HPDE6-E6E7 (cell line): ENCODE measurements at regions not wholly inside any gene's neighbourhood (a gene's known extent, or its start where the extent isn't known, plus 50 kb on each side); places are given as distances from the start of the nearest gene placed in this dataset.
"Not testable (repeated sequence)": the region's sequence is repeated elsewhere in the genome, so short reads cannot be mapped to it uniquely, and the experiment has no call there.

ENCODE experiments used
- DNase-seq: peaks from one replicate; pipeline ENCODE4 v3.0.0; 2011; ENCODE audit warnings: missing footprints; ENCODE audit errors: extremely low spot score

- no peak for DNase-seq
Measured at GRCh38 chrX:150052226-150052625, 113.9 kb upstream of the EOLA2 start.

- DNase-seq: no peak
Measured at GRCh38 chrX:150058728-150059127, 120.4 kb upstream of the EOLA2 start.

- no peak for DNase-seq
Measured at GRCh38 chrX:150060406-150060805, 122.1 kb upstream of the EOLA2 start.

GRCh38 chrX:150062292-150063137 is 124.2 kb upstream of the EOLA2 start:
- no peak for DNase-seq

GRCh38 chrX:150063138-150063518 is 124.8 kb upstream of the EOLA2 start:
- DNase-seq: no peak

GRCh38 chrX:150063674-150064073 is 125.4 kb upstream of the EOLA2 start:
- no peak for DNase-seq

GRCh38 chrX:150074175-150074574 is 135.9 kb upstream of the EOLA2 start:
- no peak for DNase-seq

- no peak for DNase-seq
Measured at GRCh38 chrX:150080497-150080896, 142.2 kb upstream of the EOLA2 start.

- DNase-seq: no peak
Measured at GRCh38 chrX:150081076-150081475, 142.8 kb upstream of the EOLA2 start.

- no peak for DNase-seq
Measured at GRCh38 chrX:150084496-150085229, 146.4 kb upstream of the EOLA2 start.

- no peak for DNase-seq
Measured at GRCh38 chrX:150085881-150086280, 147.6 kb upstream of the EOLA2 start.

- no peak for DNase-seq
Measured at GRCh38 chrX:150086371-150086770, 148.1 kb upstream of the EOLA2 start.

GRCh38 chrX:150087612-150088011 is 149.3 kb upstream of the EOLA2 start:
- DNase-seq: no peak

- no peak for DNase-seq
Measured at GRCh38 chrX:150088042-150088441, 149.8 kb upstream of the EOLA2 start.

- DNase-seq: no peak
Measured at GRCh38 chrX:150088766-150089518, 150.7 kb upstream of the EOLA2 start.

- DNase-seq: not testable (repeated sequence)
Measured at GRCh38 chrX:150091300-150091699, 153.0 kb upstream of the EOLA2 start.

- DNase-seq: no peak
Measured at GRCh38 chrX:150092549-150092948, 154.3 kb upstream of the EOLA2 start.

GRCh38 chrX:150094375-150094774 is 156.1 kb upstream of the EOLA2 start:
- DNase-seq: no peak

GRCh38 chrX:150094996-150095395 is 156.7 kb upstream of the EOLA2 start:
- DNase-seq: no peak

GRCh38 chrX:150099316-150099715 is 161.0 kb upstream of the EOLA2 start:
- DNase-seq: no peak

- DNase-seq: no peak
Measured at GRCh38 chrX:150100261-150100660, 162.0 kb upstream of the EOLA2 start.

GRCh38 chrX:150118476-150118875 is 180.2 kb upstream of the EOLA2 start:
- DNase-seq: no peak
